GM12872 (cell line): ENCODE measurements at regions not wholly inside any gene's neighbourhood (a gene's known extent, or its start where the extent isn't known, plus 50 kb on each side); places are given as distances from the start of the nearest gene placed in this dataset.

Experiments
- CTCF ChIP-seq: IDR thresholded peaks from 3 replicates; pipeline ENCODE4 v1.5.1; 2011; ENCODE audit warnings: low read depth, mild to moderate bottlenecking, low read length, moderate library complexity; ENCODE audit not compliant: insufficient read depth

GRCh38 chr20:52763321-52763853, 208.8 kb upstream of the TSHZ2 start:
- no peak for TF ChIP-seq CTCF

GRCh38 chr20:52761867-52762266, 210.3 kb upstream of the TSHZ2 start:
- TF ChIP-seq CTCF: no peak

GRCh38 chr20:52760791-52761190, 211.4 kb upstream of the TSHZ2 start:
- TF ChIP-seq CTCF: 0 out of 3 replicates have a peak, but pooled peaks have one; percentile 10

GRCh38 chr20:52757411-52757810, 214.7 kb upstream of the TSHZ2 start:
- TF ChIP-seq CTCF: no peak

GRCh38 chr20:52755744-52756143, 216.4 kb upstream of the TSHZ2 start:
- TF ChIP-seq CTCF: no peak

GRCh38 chr20:52754366-52754765, 217.8 kb upstream of the TSHZ2 start:
- TF ChIP-seq CTCF: no peak

- TF ChIP-seq CTCF: no peak
Observed at GRCh38 chr20:52752023-52752422, 220.1 kb upstream of the TSHZ2 start.

GRCh38 chr20:52751571-52751970, 220.6 kb upstream of the TSHZ2 start:
- no peak for TF ChIP-seq CTCF
